ENCODE measurements at regions not wholly inside any gene's neighbourhood (a gene's known extent, or its start where the extent isn't known, plus 50 kb on each side); places are given as distances from the start of the nearest gene placed in this dataset.

DNA sequence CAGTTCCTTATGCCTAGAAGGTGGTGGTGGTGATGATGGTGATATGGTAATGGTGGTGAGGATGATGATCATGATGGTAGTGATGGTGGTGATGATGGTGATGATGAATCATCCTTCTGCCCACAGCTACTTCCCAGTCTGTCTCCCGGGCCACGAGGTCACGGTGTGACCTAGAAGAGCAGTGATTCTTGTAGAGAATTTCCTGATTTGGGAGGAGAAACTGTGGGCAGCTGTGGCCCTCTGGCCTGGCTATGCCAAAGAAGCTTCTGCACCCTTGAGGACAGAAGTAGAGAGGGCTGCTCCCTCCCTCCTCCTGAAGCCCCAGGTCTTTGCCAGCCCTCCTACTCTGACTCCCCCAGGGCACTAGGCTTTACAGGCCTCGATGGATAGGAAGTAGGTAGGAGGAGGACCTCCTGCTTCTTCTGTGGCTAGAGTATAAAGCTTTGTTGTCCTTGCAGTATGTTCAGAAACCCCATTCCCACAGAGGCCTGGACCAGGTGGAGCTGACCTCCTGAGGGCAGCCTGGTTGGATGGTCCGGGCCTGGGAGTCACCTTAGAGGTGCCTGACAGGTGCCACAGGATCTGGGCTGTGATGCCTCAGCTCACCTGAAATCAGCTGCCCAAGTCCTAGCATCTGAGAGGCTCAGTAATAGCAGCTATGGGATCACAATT lies 57.9 kb upstream of the EPAS1 start:
- DNase-seq (ENCODE audit: low read depth in 2 of 3, low spot score in 1 of 3) = peak; percentile 5 to 22 (median 12)

DNA sequence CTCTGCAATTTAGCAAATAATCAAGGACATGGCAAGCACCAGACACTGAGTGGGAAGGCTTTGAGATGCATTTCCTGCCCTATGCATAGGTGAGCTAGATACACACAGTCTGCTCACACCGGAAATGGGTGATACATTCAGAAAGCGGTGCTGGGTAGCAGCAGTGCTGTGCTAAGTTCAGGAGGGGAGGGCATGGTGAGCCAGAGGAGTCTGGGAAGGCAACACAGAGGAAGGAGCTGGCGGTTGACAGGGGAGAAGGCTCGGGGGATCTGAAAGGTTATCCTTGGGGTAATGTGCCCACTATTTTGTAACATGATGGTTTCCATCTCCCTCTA lies 57.4 kb upstream of the EPAS1 start:
- peak; percentile 42 to 51 (median 51) for DNase-seq (ENCODE audit: low read depth in 2 of 3, low spot score in 1 of 3)

DNA sequence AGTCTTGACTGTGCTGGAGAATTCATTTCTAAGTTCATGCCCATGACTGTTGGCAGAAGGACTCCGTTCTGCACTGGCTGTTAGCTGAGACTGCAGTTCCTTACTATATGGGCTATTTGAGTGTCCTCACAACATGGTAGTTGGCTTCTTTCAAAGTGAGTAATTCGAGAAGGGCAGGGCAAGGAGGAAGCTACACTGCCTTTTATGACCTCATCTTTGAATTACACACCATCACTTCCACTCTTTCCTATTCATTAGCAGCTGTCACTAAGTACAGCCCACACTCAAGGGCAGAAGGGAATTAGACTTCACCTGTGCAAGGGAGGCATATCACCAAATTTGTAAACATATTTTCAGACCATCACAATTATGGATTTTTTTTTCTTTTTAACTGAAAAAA lies 55.9 kb upstream of the EPAS1 start:
- no peak for DNase-seq (ENCODE audit: low read depth in 2 of 3, low spot score in 1 of 3)

DNA sequence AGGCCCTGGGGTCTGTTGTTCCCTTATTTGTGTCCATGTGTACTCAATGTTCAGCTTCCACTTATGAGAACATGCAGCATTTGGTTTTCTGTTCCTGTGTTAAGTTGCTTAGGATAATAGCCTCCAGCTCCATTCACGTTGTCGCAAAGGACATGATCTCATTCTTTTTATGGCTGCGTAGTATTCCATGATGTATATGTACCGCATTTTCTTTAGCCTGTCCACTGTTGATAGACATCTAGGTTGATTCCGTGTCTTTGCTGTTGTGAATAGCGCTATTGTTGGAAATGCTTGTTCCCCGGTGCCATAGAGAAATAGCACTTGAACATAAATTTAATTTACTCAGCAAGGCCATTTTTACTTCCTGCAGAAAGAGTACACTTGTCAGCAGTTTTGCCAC lies 51.3 kb upstream of the EPAS1 start:
- no peak for DNase-seq (ENCODE audit: low read depth in 2 of 3, low spot score in 1 of 3)

DNA sequence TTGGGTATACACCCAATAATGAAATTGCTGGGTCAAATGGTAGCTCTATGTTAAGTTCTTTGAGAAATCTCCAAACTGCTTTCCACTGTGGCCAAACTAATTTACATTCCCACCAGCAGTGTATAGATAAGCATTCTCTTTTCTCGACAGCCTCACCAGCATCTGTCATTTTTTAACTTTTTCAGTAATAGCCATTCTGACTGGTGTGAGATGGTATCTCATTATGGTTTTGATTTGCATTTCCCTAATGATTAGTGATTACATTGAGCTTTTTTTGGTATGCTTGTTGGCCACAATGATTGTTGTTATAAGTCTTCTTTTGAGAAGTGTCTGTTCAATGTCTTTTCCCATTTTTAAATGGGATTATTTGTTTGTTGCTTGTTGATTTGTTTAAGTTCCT lies 50.4 kb upstream of the EPAS1 start:
- no peak for DNase-seq (ENCODE audit: low read depth in 2 of 3, low spot score in 1 of 3)

All from stimulated activated CD4-positive, alpha-beta T cell treated with anti-CD3 and anti-CD28 coated beads, Interleukin-12 subunit alpha, Interleukin-12 subunit beta, amount 100 ng/mL, for 48 hours (primary cell).